ENCODE measurements at regions not wholly inside any gene's neighbourhood (a gene's known extent, or its start where the extent isn't known, plus 50 kb on each side); places are given as distances from the start of the nearest gene placed in this dataset.

GRCh38 chrX:55167124-55167803 is 52.9 kb upstream of the PAGE5 start:
- intact Hi-C loops (cut with micrococcal nuclease): loop anchor here (10.0 kb wide), 2 partner anchors 272 to 1482 kb away; partner anchors contain the start of gene HUWE1

More at GRCh38 chrX:55167124-55167803, 52.9 kb upstream of the PAGE5 start:
- POLR2A ChIA-PET: no interaction called here
- no peaks in the 10 kb centered on the region for H3K36me3 ChIP-seq (ENCODE audit: control insufficient read depth in 2 of 2, extremely low read depth in 1 of 2, insufficient read depth in 2 of 2, low read length in 2 of 2)
- no peaks in the 10 kb centered on the region for H3K79me2 ChIP-seq (ENCODE audit: control insufficient read depth, insufficient read depth, low read length)
- no peak overlapping the region for H3K4me3 ChIP-seq (replicated peaks in 1 of 3; ENCODE audit: insufficient read depth in 1 of 3, low read depth in 1 of 3, low read length in 3 of 3)
- no peaks in the 10 kb centered on the region for H3K9me1 ChIP-seq (replicated peaks; ENCODE audit: control insufficient read depth, extremely low read depth, insufficient read depth, low read length)
- no peak overlapping the region for H2AFZ ChIP-seq (ENCODE audit: low read depth, low read length)
- H4K20me1 ChIP-seq (replicated peaks; ENCODE audit: control insufficient read depth, extremely low read depth, insufficient read depth, low read length): no peaks in the 10 kb centered on the region
- BruUV-seq (replicated peaks): no TSS peak
- DNase-seq (ENCODE audit: low read depth, low spot score) (no peak), FAIRE-seq (no peak)
- H3K27ac ChIP-seq (ENCODE audit: insufficient read depth, low read depth, low read length): no peak overlapping the region
- H3K4me2 ChIP-seq (ENCODE audit: insufficient read depth, low read length): no peak overlapping the region
- TF ChIP-seq FOS (IDR thresholded peaks at IDR 0.05; ENCODE audit: borderline replicate concordance, insufficient read depth, low read length) (no peak), POLR2A (IDR thresholded peaks at IDR 0.05; ENCODE audit: low read depth, low read length) (no peak), EZH2 (IDR thresholded peaks at IDR 0.05; ENCODE audit: borderline replicate concordance, low read depth, low read length, severe bottlenecking) (no peak), CTCF (IDR thresholded peaks at IDR 0.05; ENCODE audit: extremely low read depth in 1 of 2, insufficient read depth in 1 of 2, low read depth in 1 of 2, low read length in 2 of 2) (no peak)
- no peaks in the 10 kb centered on the region for H3K4me1 ChIP-seq (ENCODE audit: control insufficient read depth, extremely low read depth, insufficient read depth, low read length)
- H3K9ac ChIP-seq (replicated peaks; ENCODE audit: extremely low read depth, insufficient read depth, low read length): no peak overlapping the region
- dilution Hi-C loops (cut with MboI; ENCODE audit: extremely low pct_ligation_motif_present, low sequenced_read_pairs): no loop called here
- H3K9me3 ChIP-seq (replicated peaks; ENCODE audit: control insufficient read depth, insufficient read depth, low read length): no peaks in the 10 kb centered on the region
- H3K27me3 ChIP-seq (ENCODE audit: control insufficient read depth in 2 of 2, insufficient read depth in 2 of 2, low read length in 2 of 2): no peaks in the 10 kb centered on the region
- CTCF ChIA-PET: no interaction called here
